GM21390 (cell line): ENCODE measurements at regions not wholly inside any gene's neighbourhood (a gene's known extent, or its start where the extent isn't known, plus 50 kb on each side); places are given as distances from the start of the nearest gene placed in this dataset.
"Not testable (repeated sequence)": the region's sequence is repeated elsewhere in the genome, so short reads cannot be mapped to it uniquely, and the experiment has no call there.

Source experiments
- ATAC-seq: cut with Tn5 transposase; IDR thresholded peaks from one replicate; pipeline ENCODE4 v1.9.1; 2021; ENCODE audit not compliant: unreplicated experiment

DNA sequence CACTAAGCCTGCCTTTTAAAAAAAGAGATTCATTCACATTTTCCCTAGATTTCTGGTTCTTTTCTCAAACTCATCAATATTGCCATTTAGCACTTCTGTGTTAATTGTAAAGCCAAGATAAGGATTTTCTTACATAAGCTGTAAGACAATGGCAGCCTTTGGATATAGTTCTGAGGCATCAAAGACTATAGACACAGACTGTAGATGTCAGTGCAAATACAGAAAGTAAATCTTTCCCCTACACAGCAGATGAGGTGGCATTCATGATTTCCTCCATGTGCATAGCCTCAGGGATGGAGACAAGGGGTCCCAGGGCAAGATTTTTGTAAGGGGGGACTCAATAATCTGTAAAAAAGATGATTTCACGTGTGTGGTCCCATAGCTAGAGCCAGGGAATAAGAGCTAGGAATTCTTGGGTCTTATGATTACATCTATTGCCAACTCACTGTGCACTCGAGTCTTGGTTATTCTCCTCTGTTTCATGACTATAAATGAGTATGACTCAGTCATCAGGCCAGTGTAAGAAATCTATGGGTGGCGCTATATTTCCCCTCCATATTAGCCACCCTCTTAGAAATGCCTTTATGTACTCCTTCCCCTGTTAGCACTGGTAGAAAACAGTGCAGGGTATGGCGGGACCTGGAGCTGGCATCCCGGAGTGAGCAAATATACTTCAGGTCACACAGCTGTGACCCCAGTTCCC is 207.5 kb downstream of the EXOC5 start:
- ATAC-seq, result no peak

GRCh38 chr14:57060276-57060955 is 208.3 kb downstream of the EXOC5 start:
- peak; percentile 97 for ATAC-seq

GRCh38 chr14:57058319-57058718 is 210.4 kb downstream of the EXOC5 start:
- no peak for ATAC-seq

- ATAC-seq, result no peak
Measured at GRCh38 chr14:57057803-57058202, 210.9 kb downstream of the EXOC5 start.

DNA sequence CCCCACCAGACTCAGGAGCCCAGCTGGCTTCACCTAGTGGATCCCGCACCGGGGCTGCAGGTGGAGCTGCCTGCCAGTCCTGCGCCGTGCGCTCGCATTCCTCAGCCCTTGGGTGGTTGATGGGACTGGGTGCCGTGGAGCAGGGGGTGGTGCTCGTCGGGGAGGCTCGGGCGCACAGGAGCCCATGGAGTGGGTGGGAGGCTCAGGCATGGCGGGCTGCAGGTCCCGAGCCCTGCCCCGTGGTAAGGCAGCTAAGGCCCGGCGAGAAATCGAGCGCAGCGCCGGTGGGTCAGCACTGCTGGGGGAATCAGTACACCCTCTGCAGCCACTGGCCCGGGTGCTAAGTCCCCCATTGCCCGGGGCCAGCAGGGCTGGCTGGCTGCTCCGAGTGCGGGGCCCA is 212.2 kb downstream of the EXOC5 start:
- ATAC-seq, result not testable (repeated sequence)

- ATAC-seq, result no peak
Measured at GRCh38 chr14:57052705-57053302, 215.9 kb downstream of the EXOC5 start.

GRCh38 chr14:57051633-57052032 is 217.1 kb downstream of the EXOC5 start:
- no peak for ATAC-seq

- no peak for ATAC-seq
Measured at GRCh38 chr14:57049848-57050247, 218.9 kb downstream of the EXOC5 start.

- no peak for ATAC-seq
Measured at GRCh38 chr14:57046175-57046574, 222.5 kb downstream of the EXOC5 start.

GRCh38 chr14:57044101-57044973 is 224.4 kb downstream of the EXOC5 start:
- ATAC-seq, result not testable (repeated sequence)

DNA sequence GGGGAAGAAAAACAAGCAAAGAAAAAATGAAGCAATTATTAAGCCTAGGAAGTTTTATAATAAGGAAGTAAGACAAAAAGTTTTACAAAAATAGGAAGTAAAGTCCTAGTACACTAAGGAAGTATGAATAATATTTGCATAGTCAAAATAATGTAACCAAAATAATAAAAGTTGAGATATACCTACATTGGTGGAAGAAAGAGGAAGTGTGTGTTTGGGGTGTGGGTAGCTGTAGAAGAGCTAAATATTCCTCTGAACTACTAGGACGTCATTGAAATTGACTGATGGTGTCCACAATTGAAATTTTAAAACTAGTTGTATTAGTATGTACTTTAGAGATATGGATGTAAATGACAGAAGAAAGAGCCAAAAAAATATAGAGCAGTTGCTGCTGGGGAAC is 228.4 kb upstream of the OTX2 start:
- no peak for ATAC-seq

GRCh38 chr14:57031474-57031873 is 221.2 kb upstream of the OTX2 start:
- no peak for ATAC-seq

DNA sequence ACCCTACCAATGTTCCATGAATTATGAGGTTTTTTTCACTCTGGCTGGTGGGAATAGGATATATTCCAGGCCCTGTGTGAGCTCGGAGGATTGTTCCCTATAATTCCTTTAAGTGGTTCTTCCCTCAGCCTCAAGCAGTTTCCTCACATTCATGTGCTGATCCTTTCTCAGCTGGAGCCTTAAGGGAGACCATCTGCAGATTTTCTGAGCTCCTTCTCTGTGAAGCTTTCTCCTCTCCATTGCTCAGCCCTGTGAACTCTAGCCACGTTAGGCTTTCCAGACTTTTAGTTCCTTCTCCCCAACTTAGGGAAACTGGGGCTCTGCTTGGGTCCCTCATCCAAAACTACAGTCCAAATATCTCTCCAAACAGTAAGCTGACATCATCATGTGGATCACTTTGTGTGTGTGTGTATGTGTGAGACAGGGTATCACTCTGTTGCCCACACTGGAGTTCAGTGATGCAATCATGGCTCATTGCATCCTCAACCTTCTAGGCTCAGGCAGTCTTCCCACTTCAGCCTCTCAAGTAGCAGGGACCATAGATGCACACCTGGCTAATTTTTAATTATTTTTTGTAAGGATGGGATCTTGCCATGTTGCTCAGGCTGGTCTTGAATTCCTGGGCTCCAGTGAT is 219.5 kb upstream of the OTX2 start:
- no peak for ATAC-seq

DNA sequence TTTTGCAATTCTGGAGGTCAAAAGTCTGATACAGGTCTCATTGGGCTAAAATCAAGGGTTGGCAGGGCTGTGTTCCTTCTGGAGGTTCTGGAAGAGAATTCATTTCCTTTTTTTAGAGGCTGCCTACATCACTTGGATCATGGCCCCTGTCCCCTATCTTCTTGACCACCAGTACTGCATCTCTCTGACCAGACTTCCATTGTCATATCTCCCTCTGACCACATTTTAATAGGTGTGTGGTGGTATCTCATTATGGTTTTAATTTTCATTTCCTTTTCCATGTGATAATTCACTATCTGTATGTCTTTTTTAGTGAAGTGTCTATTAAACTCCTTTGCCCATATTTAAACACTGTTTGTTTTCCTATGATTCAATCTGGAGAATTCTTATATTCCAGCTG is 215.2 kb upstream of the OTX2 start:
- ATAC-seq, result no peak

DNA sequence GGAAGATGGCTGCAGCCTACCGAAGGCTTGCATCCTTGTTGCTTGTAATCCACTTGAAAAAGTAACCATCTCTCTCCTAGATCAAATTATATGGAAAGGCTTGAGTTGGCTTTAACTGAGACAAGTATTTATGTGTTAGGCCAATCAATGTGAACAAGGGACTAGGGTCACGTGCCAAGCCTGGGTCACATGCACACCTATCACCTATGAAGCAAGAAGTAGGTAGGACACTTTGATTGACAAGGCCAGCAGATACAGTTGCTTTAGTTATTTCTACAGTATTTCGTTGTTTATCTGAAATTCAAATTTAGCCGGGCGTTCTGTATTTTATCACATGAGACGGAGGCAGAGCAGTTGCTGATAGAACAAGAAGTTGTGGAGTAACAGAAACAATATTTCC is 212.3 kb upstream of the OTX2 start:
- ATAC-seq, result no peak

DNA sequence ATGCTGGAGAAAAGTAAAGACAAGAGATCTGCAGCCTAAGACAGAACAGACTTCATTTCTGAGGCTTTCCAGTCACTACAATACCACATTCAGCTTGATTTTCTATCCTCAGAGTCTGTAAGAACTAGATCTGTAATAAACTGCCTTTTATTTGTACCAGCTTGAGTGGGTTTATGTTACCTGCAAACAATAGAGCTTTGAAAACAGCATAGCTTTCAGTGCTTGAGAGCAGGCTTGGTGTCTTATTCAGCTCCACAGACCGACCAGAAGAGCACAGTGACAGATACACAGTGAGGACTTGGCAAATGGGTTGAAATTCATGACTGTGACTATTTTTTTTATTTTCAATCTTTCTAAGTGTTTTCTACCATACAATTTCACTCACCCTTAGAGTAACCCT is 207.8 kb upstream of the OTX2 start:
- no peak for ATAC-seq

DNA sequence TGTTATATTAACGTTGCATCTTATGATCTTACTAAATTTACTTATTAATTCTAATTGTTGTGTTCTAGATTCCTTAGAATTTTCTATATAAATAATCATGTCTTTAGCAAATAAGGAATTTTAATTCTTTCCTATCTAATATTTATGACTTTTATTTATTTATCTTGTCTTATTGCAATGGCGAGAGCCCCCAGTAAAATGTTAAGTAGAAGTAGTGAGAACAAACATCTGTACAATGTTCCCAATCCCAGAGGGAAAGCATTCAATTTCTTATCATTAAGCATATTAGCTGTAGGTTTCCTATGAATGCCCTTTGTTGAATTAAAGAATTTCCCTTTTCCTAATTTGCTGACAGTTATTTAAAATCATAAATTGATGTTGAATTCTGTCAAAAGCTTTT is 203.7 kb upstream of the OTX2 start:
- no peak for ATAC-seq

GRCh38 chr14:57009585-57010515 is 199.6 kb upstream of the OTX2 start:
- no peak for ATAC-seq

DNA sequence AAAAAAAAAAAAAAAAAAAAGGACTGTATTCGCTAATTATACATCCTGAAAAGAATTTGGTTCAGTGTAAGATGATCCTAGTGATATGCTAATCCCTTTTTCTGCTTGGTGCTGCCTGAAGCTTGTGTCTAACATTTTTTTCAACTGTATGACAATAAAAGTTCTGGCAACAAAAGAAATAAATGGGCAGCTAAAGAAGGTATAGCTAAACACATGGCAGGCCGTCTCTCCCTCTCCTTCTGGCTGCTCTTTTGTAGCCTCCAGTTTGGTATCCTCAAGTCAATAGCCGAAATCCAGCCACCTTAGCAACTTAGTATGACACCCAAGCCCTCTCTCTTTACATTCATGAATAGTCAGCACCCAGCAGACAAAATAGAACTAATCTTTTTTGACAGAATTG is 198.3 kb upstream of the OTX2 start:
- no peak for ATAC-seq

- ATAC-seq, result no peak
Measured at GRCh38 chr14:56998728-56999127, 188.4 kb upstream of the OTX2 start.
